Ovary (tissue), 7 donors: ENCODE measurements at regions not wholly inside any gene's neighbourhood (a gene's known extent, or its start where the extent isn't known, plus 50 kb on each side); places are given as distances from the start of the nearest gene placed in this dataset.
"Not testable (repeated sequence)": the region's sequence is repeated elsewhere in the genome, so short reads cannot be mapped to it uniquely, and the experiment has no call there.

ENCODE experiments used
- DNase-seq, 5 donors: peaks; one replicate each; pipeline ENCODE4 v3.0.0-alpha.2; 2019 to 2020
- H3K27ac ChIP-seq, 2 donors: fragments of 200-600 bp; one replicate each; pipeline versions ENCODE4 v1.5.1 to v1.8.0; 2019 to 2022
- H3K27me3 ChIP-seq: fragments of 200-600 bp; one replicate; pipeline ENCODE4 v1.8.0; 2022
- H3K36me3 ChIP-seq: fragments of 200-600 bp; sonication (generic); one replicate; pipeline ENCODE4 v1.5.1; 2019
- H3K4me1 ChIP-seq: one replicate; pipeline ENCODE4 v1.8.1; 2013; ENCODE audit warnings: mild to moderate bottlenecking, moderate library complexity; ENCODE audit not compliant: insufficient read depth
- H3K4me3 ChIP-seq: fragments of 200-600 bp; sonication (generic); one replicate; pipeline ENCODE4 v1.5.1; 2017
- H3K9me3 ChIP-seq, 2 donors: fragments of 200-600 bp in 1 of 2; sonication (generic) in 1 of 2; one replicate each; pipeline versions ENCODE4 v1.5.1 to v1.8.1; 2013 to 2019; ENCODE audit warnings: mild to moderate bottlenecking in 1 of 2, moderate library complexity in 1 of 2
- EP300 ChIP-seq: sonication (generic); formaldehyde crosslinking; IDR thresholded peaks from one replicate; pipeline ENCODE4 v1.6.1; 2017; ENCODE audit warnings: antibody characterized with exemption
- POLR2A ChIP-seq: fragments of 450-650 bp; IDR thresholded peaks from one replicate; pipeline ENCODE4 v1.6.1; 2017; ENCODE audit warnings: antibody characterized with exemption, mild to moderate bottlenecking, moderate library complexity
- WGBS, 3 donors: extraction: QIAGEN DNeasy Blood & Tissue Kit in 1 of 3; methylation state at CpG; one replicate each; pipeline versions ENCODE4 v1.1.5 to v1.1.7; 2013 to 2017; 5-methylcytosine and 5-hydroxymethylcytosine counted together
- intact Hi-C, 4 donors: fragments of 100-400 bp; cut with DNase I; formaldehyde crosslinking; loops; one replicate each; pipeline versions ENCODE4 v1.11.0 to v1.15.1; 2022 to 2023
- TF ChIP-seq, protein P1 (sequence below), 3 donors: fragments of 450-650 bp in 2 of 3; fragments of 200-600 bp in 1 of 3; IDR thresholded peaks; one replicate each; pipeline versions ENCODE4 v1.5.1 to v1.8.0; 2016 to 2022; ENCODE audit warnings: antibody characterized with exemption in 3 of 3, mild to moderate bottlenecking in 1 of 3
- donor health status: DM: no; HTN: no; CAD: no; lungs with moderate emphysema.
- donor health status: DM: no; HTN: no; CAD: no.
- donor health status: Bipolar disorder and iron deficiency.
- donor health status: DM: no; HTN: no; CAD: no.
- donor health status: DM: yes; HTN: yes; CAD: no.

DNA sequence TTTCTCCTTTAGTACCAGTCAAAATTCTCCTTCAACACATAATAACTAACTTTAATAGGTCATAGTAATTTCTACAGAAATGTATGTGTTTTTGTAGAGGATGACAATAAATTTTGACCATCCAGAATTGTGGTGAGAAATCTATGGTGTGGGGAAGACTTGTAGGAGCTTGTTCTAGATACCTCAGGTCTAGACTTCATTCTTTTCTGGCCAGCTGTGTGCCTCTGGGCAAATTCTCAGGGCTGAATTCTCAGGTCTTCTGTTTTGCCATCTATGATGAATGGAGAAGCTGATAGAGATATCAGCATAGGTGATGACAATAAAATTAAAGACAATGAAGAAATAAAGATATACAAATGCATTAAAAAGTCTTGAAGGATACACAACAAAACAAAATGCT, 298.6 kb upstream of the MEF2C start:
- no peaks in the 10 kb centered on the region for H3K27me3 ChIP-seq
- no peak for DNase-seq

GRCh38 chr5:89179731-89180130, 296.7 kb upstream of the MEF2C start:
- H3K36me3 ChIP-seq: no peaks in the 10 kb centered on the region
- H3K9me3 ChIP-seq: no peaks in the 10 kb centered on the region
- WGBS, 3 donors: 56 to 83% (median 81%) methylated on average over 3 of the region's 3 CpGs
- H3K4me3 ChIP-seq: no peak overlapping the region
- intact Hi-C loops: no loop called here
- DNase-seq: no peak
- no peaks in the 10 kb centered on the region for H3K27me3 ChIP-seq
- H3K4me1 ChIP-seq: no peaks in the 10 kb centered on the region
- H3K27ac ChIP-seq: no peak overlapping the region
- no peak for TF ChIP-seq POLR2A
- TF ChIP-seq, protein P1, sequence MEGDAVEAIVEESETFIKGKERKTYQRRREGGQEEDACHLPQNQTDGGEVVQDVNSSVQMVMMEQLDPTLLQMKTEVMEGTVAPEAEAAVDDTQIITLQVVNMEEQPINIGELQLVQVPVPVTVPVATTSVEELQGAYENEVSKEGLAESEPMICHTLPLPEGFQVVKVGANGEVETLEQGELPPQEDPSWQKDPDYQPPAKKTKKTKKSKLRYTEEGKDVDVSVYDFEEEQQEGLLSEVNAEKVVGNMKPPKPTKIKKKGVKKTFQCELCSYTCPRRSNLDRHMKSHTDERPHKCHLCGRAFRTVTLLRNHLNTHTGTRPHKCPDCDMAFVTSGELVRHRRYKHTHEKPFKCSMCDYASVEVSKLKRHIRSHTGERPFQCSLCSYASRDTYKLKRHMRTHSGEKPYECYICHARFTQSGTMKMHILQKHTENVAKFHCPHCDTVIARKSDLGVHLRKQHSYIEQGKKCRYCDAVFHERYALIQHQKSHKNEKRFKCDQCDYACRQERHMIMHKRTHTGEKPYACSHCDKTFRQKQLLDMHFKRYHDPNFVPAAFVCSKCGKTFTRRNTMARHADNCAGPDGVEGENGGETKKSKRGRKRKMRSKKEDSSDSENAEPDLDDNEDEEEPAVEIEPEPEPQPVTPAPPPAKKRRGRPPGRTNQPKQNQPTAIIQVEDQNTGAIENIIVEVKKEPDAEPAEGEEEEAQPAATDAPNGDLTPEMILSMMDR (IDR thresholded peaks at IDR 0.05): no peak
- TF ChIP-seq EP300: no peak

More for the DNA sequence above, 298.6 kb upstream of the MEF2C start:
- no peak overlapping the region for H3K27ac ChIP-seq
- no peak overlapping the region for H3K4me3 ChIP-seq
- intact Hi-C loops: no loop called here
- H3K4me1 ChIP-seq: no peaks in the 10 kb centered on the region
- no peaks in the 10 kb centered on the region for H3K9me3 ChIP-seq
- no peaks in the 10 kb centered on the region for H3K36me3 ChIP-seq
- TF ChIP-seq, protein P1 (IDR thresholded peaks at IDR 0.05): no peak
- no peak for TF ChIP-seq POLR2A

DNA sequence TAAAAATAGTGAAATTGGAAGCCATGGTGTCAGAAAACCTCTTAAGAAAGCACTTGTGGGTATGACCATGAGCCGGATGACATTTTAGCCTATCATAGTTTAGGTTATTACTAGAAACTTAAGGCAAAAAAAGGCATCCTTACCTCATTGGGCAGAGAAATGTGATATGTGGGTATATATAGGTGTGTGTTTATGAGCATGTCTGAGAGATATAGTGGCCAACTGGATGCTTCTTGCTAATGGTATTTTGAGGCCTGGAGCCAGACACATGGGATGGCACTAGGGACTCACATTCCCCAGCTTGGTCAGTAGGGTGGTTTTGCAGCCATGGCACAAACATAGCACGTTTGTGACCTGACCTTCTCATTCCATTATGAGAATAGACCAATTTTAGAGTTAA, 295.6 kb upstream of the MEF2C start:
- intact Hi-C loops: no loop called here
- H3K27me3 ChIP-seq: no peaks in the 10 kb centered on the region
- WGBS, 3 donors: 90 to 94% (median 92%) methylated on average over 2 of the region's 2 CpGs
- no peaks in the 10 kb centered on the region for H3K4me1 ChIP-seq
- H3K27ac ChIP-seq: no peak overlapping the region
- H3K9me3 ChIP-seq: no peaks in the 10 kb centered on the region
- DNase-seq: no peak
- TF ChIP-seq, protein P1 (IDR thresholded peaks at IDR 0.05): no peak
- TF ChIP-seq EP300 (no peak), POLR2A (no peak)
- H3K4me3 ChIP-seq: no peak overlapping the region
- no peaks in the 10 kb centered on the region for H3K36me3 ChIP-seq

DNA sequence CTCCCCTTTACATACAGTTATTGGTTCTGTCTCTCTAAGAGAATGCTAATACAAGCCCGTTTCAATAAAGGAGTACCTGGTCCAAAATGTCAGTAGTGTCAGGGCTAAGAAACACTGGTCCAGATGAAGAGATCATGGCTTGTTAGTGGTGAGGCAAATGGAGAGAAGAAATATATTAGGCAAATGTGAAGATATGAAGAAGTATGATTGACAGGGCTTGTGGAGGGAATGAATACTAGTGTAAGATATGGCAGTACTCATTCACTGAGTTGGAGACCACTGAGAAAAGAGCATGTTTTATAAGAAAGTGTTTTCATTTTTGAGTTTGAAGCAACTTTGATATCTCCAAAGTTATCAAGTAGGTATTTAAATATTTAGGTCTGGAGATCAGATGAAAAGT, 290.5 kb upstream of the MEF2C start:
- H3K27me3 ChIP-seq: no peaks in the 10 kb centered on the region
- no peak overlapping the region for H3K4me3 ChIP-seq
- no peak overlapping the region for H3K27ac ChIP-seq
- 91 to 96% (median 95%) methylated on average over 1 of the region's 1 CpG for WGBS, 3 donors
- DNase-seq: no peak
- intact Hi-C loops: no loop called here
- H3K9me3 ChIP-seq: no peaks in the 10 kb centered on the region
- H3K36me3 ChIP-seq: no peaks in the 10 kb centered on the region
- H3K4me1 ChIP-seq: no peaks in the 10 kb centered on the region
- TF ChIP-seq POLR2A (no peak), EP300 (no peak)

GRCh38 chr5:89168766-89169165, 285.8 kb upstream of the MEF2C start:
- no peak for TF ChIP-seq POLR2A
- H3K9me3 ChIP-seq: no peaks in the 10 kb centered on the region
- no peak overlapping the region for H3K4me3 ChIP-seq
- H3K4me1 ChIP-seq: no peaks in the 10 kb centered on the region
- no peaks in the 10 kb centered on the region for H3K36me3 ChIP-seq
- H3K27ac ChIP-seq: no peak overlapping the region
- no peaks in the 10 kb centered on the region for H3K27me3 ChIP-seq
- intact Hi-C loops: no loop called here
- no peak for DNase-seq
- WGBS, 3 donors: 93 to 97% (median 96%) methylated on average over 3 of the region's 3 CpGs

DNA sequence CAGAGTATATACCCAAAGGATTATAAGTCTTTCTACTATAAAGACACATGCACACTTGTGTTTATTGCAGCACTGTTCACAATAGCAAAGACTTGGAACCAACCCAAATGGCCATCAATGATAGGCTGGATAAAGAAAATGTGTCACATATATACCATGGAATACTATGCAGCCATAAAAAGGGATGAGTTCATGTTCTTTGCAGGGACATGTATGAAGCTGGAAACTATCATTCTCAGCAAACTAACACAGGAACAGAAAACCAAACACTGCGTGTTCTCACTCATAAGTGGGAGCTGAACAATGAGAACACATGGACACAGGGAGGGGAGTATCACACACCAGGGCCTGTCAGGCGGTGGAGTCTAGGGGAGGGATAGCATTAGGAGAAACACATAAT, 281.7 kb upstream of the MEF2C start:
- 93 to 96% (median 94%) methylated on average over 2 of the region's 2 CpGs for WGBS, 3 donors
- DNase-seq: not testable (repeated sequence)

More for the DNA sequence above, 281.7 kb upstream of the MEF2C start:
- H3K27ac ChIP-seq, H3K4me3 ChIP-seq, intact Hi-C loops, H3K36me3 ChIP-seq, H3K27me3 ChIP-seq, H3K9me3 ChIP-seq, H3K4me1 ChIP-seq: not testable (repeated sequence)
